Psoas muscle (tissue), 7 donors: ENCODE measurements at regions not wholly inside any gene's neighbourhood (a gene's known extent, or its start where the extent isn't known, plus 50 kb on each side); places are given as distances from the start of the nearest gene placed in this dataset.

Experiments used
- ATAC-seq, 4 donors: fragments of 200-7000 bp; cut with Tn5 transposase; one replicate each; pipeline ENCODE4 v1.9.1; 2020; ENCODE audit warnings: moderate library complexity in 3 of 4, mild to moderate bottlenecking in 2 of 4
- DNase-seq, 2 donors: peaks; one replicate each; pipeline ENCODE4 v3.0.0-alpha.2; 2020
- H3K27ac ChIP-seq: fragments of 200-600 bp; one replicate; pipeline ENCODE4 v1.8.0; 2022
- H3K27me3 ChIP-seq, 3 donors: fragments of 200-600 bp in 1 of 3; one replicate each; pipeline versions ENCODE4 v1.6.1 to v1.8.0; 2013 to 2022; ENCODE audit warnings: low read length in 2 of 3, mild to moderate bottlenecking in 2 of 3, moderate library complexity in 1 of 3; ENCODE audit not compliant: insufficient read depth in 3 of 3
- H3K36me3 ChIP-seq, 2 donors: fragments of 200-600 bp in 1 of 2; one replicate each; pipeline versions ENCODE4 v1.6.1 to v1.8.0; 2013 to 2022; ENCODE audit warnings: low read depth in 1 of 2, mild to moderate bottlenecking in 1 of 2, moderate library complexity in 1 of 2; ENCODE audit not compliant: insufficient read depth in 1 of 2
- H3K4me1 ChIP-seq: fragments of 200-600 bp; one replicate; pipeline ENCODE4 v1.8.0; 2022
- H3K4me3 ChIP-seq: fragments of 200-600 bp; one replicate; pipeline ENCODE4 v1.8.0; 2022; ENCODE audit warnings: mild to moderate bottlenecking
- H3K9me3 ChIP-seq: fragments of 200-600 bp; one replicate; pipeline ENCODE4 v1.8.0; 2022
- CTCF ChIP-seq: fragments of 200-600 bp; IDR thresholded peaks from one replicate; pipeline ENCODE4 v1.8.0; 2022; ENCODE audit warnings: antibody characterized with exemption
- WGBS, 3 donors: extraction: QIAGEN DNeasy Blood & Tissue Kit; methylation state at CpG; one replicate each; pipeline versions ENCODE4 v1.1.6 to v1.1.7; 2013; 5-methylcytosine and 5-hydroxymethylcytosine counted together
- intact Hi-C, 2 donors: fragments of 100-400 bp; cut with DNase I; formaldehyde crosslinking; loops; one replicate each; pipeline versions ENCODE4 v1.11.0 to v1.14.2; 2022
- donor health status: healthy with polysubstance abuse.
- donor health status: DM: no; HTN: no; CAD: no; lungs with moderate emphysema.
- donor health status: Bipolar disorder and iron deficiency.
- donor health status: healthy.
- donor health status: DM: yes; HTN: yes; CAD: no.
- donor health status: DM: no; HTN: no; CAD: no.
- donor health status: DM: yes; HTN: yes; CAD: no.

DNA sequence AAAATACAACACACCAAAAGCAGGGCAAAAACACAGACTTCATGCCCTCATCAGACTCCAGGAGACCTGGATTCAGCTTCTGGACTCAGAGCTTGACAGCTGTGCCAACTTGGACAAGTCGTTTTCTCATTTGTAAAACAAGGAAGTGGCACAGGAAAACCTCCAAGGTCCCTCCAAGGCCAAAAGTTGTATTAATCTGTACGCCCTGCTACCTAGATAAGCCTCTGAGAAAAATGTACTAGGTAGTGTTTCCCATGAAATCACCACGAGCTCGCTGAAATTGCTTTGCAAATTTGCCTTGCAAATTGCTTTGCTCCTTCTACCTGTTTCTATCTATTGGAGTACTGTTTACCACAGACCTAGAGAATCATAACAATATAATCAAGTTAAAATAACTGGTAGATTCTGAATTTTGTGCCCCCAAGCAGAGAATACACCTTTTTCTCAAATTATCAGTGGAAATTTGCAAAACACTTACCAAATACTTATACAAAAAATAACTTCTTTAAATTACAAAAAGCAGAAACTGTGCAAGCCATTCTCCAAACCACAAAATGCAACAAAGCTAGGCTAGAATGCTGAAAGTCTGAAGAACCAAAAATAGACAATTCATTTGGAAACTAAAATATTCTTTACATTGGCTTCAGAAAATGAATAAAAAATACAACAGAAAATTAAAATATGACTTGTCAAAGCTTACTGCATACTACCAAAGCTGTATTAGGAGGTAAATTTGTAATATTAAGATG, 158.1 kb upstream of the CHST15 start:
- Histone ChIP-seq H3K4me1 (peaks cover 5% of the 10 kb centered on the region), H3K27ac (no peak overlapping the region), H3K27me3 (peaks cover 0 to 2% (median 0%) of the 10 kb centered on the region in 3 donors), H3K36me3 (no peaks in the 10 kb centered on the region), H3K4me3 (no peak overlapping the region), H3K9me3 (no peaks in the 10 kb centered on the region)
- DNase-seq, result no peak
- no peak for ATAC-seq
- intact Hi-C loops, result no loop called here
- WGBS, 3 donors, result 50 to 57% (median 52%) methylated on average over 4 of the region's 4 CpGs
- TF ChIP-seq CTCF, result no peak

DNA sequence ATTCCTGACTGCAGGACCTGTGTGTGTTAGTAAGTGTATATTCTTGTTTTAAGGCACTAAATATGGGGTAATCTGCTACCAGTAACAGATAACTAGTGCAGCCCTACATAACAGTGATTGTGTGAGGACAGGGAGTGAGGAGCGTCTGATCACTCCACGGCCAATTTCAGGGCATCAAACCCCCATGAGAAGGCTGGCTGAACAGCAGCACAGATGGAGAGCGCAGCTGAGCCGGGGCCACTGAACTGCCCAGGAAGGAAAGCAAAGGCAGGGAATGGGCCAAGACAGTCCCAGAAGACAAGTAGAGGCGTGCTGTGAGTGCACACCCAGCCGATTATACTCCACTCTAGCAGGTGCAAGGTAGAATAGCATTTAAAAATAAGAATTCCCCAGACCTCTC, 157.1 kb upstream of the CHST15 start:
- no peak for TF ChIP-seq CTCF
- H3K27me3 ChIP-seq, result no peaks in the 10 kb centered on the region
- H3K27ac ChIP-seq, result no peak overlapping the region
- H3K9me3 ChIP-seq, result no peaks in the 10 kb centered on the region
- no peak for DNase-seq
- no peaks in the 10 kb centered on the region for H3K36me3 ChIP-seq
- 39 to 43% (median 42%) methylated on average over 6 of the region's 6 CpGs for WGBS, 3 donors
- peaks cover 5% of the 10 kb centered on the region for H3K4me1 ChIP-seq
- ATAC-seq, result no peak
- intact Hi-C loops, result no loop called here
- no peak overlapping the region for H3K4me3 ChIP-seq

- Histone ChIP-seq H3K36me3 (no peaks in the 10 kb centered on the region), H3K27ac (no peak overlapping the region), H3K9me3 (no peaks in the 10 kb centered on the region), H3K4me1 (peaks cover 5% of the 10 kb centered on the region), H3K27me3 (no peaks in the 10 kb centered on the region), H3K4me3 (no peak overlapping the region)
- DNase-seq (no peak), ATAC-seq (no peak)
- intact Hi-C loops, result no loop called here
- no peak for TF ChIP-seq CTCF
- WGBS, 3 donors, result 81 to 87% (median 85%) methylated on average over 8 of the region's 8 CpGs
Observed at GRCh38 chr10:124249812-124250432, 156.5 kb upstream of the CHST15 start.

DNA sequence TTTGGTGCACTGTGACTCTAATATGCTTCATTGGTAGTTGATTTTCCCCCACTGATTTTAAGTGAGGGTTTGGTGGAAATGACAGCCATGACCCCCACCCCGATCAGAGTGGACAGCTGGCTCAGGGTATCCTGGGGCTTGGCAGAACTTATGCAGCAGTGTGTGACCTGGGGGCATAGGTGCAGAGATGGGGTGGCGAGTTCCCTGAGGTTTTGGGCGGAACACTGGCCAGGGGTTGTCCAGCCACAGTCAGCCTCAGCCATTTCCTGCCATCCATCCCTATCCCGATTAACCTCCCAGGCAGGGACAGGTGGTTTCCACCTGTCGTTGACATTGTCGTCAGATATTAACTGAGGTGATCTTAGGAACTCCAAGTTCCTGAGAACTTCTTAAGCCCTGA, 155.8 kb upstream of the CHST15 start:
- no peak overlapping the region for H3K27ac ChIP-seq
- H3K36me3 ChIP-seq, result no peaks in the 10 kb centered on the region
- no peak overlapping the region for H3K4me3 ChIP-seq
- no peaks in the 10 kb centered on the region for H3K9me3 ChIP-seq
- intact Hi-C loops, result no loop called here
- TF ChIP-seq CTCF, result no peak
- H3K4me1 ChIP-seq, result peaks cover 5% of the 10 kb centered on the region
- DNase-seq (no peak), ATAC-seq (no peak)
- no peaks in the 10 kb centered on the region for H3K27me3 ChIP-seq
- 73 to 82% (median 81%) methylated on average over 6 of the region's 6 CpGs for WGBS, 3 donors
